ENCODE measurements at regions not wholly inside any gene's neighbourhood (a gene's known extent, or its start where the extent isn't known, plus 50 kb on each side); places are given as distances from the start of the nearest gene placed in this dataset.
"Not testable (repeated sequence)": the region's sequence is repeated elsewhere in the genome, so short reads cannot be mapped to it uniquely, and the experiment has no call there.

- DNase-seq (ENCODE audit: low read depth, low spot score) = peak; percentile 48
Observed at GRCh38 chr4:19254486-19254885, 997.2 kb upstream of the SLIT2 start.

- DNase-seq (ENCODE audit: low read depth, low spot score) = no peak
Observed at GRCh38 chr4:19248023-19248422, 1003.7 kb upstream of the SLIT2 start.

DNA sequence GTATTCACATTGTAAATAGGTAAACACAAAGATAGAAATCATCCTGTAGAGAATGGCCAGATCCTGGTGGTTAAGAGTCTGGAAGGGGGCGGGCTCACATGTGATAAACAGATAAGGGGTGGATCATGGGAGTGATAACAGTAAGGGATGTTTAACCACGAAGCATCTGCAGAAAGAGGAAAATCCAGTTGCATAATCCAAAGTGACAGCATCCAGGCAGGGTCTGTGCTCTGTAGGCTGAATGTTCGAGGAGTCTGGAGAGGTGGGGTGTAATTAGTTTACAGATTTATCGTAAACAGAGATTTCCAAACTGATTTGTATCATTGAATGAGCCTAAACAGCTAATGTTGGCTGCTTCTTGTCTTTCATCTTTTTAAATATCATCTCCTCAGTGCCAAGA lies 1009.8 kb upstream of the SLIT2 start:
- DNase-seq (ENCODE audit: low read depth, low spot score) = no peak

- peak; percentile 42 for DNase-seq (ENCODE audit: low read depth, low spot score)
Observed at GRCh38 chr4:19239565-19239964, 1012.1 kb upstream of the SLIT2 start.

DNA sequence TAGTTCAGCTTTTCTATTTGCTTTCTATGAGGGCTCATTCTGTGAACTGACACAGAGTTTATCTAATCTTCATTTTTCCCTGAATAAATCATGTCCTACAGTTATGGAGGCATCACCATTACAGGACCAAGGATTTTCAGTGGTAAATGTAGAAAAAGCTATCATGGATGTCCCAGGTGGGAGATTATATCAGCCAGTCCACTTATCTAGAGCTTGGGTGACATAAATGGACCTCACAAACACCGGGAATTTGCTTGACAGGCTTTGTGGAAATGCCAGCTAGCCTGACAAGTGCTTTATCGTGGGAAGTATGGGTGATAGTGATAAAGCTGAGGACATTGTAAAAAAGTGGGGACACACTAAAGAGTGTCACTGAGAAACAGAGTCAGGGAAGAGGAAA lies 1015.2 kb upstream of the SLIT2 start:
- no peak for DNase-seq (ENCODE audit: low read depth, low spot score)

GRCh38 chr4:19230906-19231545 lies 1020.7 kb upstream of the SLIT2 start:
- no peak for DNase-seq (ENCODE audit: low read depth, low spot score)

GRCh38 chr4:19227701-19228100 lies 1024.0 kb upstream of the SLIT2 start:
- no peak for DNase-seq (ENCODE audit: low read depth, low spot score)

GRCh38 chr4:19224820-19225219 lies 1026.9 kb upstream of the SLIT2 start:
- peak; percentile 23 for DNase-seq (ENCODE audit: low read depth, low spot score)

DNA sequence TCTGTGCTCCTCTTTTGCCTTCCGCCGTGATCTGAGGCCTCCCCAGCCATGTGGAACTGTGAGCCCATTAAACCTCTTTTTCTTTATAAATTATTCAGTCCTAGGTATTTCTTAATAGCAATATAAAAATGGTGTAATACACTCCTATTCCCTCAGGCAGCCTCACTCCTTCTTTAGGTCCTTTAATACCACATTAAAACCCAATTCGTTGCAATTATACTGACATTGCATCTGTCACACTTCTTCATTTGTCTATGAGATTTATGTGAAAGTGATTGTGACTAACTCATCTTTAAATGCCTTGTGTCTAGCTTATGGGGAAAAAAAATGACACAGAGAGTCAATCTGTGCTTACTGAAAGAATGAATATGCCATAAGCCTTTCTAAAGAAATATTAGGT lies 1035.2 kb upstream of the SLIT2 start:
- DNase-seq (ENCODE audit: low read depth, low spot score) = no peak

DNA sequence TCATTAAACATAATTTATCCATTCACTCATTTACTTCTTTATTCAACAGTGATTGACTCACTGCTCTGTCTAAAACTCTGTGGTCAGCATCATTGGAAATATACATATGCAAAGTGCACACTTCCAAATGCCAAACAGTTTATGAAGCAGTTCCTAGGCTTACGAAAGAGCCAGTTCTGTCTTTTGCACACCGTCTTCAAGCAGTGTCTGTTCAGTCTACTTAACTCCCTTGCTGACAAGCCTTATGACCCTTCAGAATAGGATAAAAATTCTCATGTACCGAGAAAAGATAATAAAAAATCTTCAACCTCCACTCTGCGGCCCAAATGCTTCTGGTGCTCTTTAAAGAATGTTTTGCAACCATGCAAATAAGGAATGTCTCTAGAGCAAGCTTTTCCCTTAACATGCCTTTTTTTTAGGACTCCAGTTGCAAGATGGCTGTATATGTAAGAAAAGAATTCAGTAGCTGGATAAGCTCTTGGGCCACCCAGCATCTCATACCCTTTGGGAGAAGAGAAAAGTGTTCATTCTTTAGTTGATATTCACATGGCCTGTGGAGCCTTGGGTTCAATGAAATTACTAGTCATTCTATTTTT lies 1037.0 kb upstream of the SLIT2 start:
- DNase-seq (ENCODE audit: low read depth, low spot score) = peak; percentile 7

GRCh38 chr4:19213388-19213787 lies 1038.3 kb upstream of the SLIT2 start:
- peak; percentile 60 for DNase-seq (ENCODE audit: low read depth, low spot score)

DNA sequence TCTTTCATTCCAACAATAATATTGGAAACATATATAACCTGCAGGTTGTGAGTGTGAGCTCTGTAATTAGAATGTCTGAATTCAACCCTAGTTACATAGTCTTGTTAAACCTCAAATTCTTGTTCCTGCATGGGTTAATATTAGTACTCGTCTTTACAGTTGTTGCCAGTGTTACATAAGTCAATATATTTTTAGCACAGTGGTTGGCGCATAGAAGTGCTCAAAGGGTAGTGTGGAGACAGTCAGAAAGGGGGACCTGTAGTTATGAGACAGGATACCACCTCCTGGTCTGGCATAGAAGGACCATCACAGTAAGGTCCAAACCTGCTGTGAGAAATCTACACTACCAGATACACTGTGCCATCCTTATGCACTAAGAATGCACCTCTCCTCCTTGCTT lies 1045.9 kb upstream of the SLIT2 start:
- DNase-seq (ENCODE audit: low read depth, low spot score) = no peak

- not testable (repeated sequence) for DNase-seq (ENCODE audit: low read depth, low spot score)
Observed at GRCh38 chr4:19197838-19198237, 1053.9 kb upstream of the SLIT2 start.

DNA sequence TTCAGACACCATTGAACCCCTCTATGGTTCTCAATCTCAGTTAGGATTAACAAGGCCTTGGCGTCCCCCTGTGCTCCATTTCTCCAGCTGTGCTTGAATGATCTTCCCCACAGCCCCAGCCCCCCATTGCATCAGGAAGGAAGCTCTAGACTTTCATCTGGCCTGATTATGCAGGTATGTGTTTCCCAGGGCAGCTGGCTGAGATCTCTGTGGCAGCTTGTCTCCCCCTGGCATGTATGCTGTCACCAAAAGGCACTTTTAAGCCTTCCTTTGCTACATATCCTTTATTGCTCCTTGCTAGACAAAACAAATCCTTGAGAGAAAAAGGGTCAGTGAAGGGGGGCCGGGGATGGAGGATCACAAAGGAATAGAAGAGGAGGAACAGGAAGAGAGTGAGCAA lies 1056.0 kb upstream of the SLIT2 start:
- peak; percentile 20 for DNase-seq (ENCODE audit: low read depth, low spot score)

DNA sequence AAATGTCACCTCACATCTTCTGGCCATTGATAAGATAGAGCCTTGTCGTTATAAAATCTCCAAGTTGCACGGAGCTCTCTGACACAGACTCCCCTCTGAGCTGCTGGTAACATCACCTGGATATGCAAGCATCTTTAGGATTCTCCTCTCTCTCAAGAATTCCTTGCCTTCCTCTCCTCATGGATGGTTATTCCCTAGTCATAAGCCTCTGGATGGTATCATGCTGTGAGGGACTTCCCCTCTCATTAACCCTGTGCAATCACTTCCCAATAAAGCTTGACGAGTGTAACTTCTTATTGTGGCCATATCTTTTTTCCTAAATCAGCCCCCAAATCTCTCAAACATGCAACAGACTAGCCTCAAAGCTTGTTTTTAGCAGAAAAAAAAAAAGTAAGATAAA lies 1057.0 kb upstream of the SLIT2 start:
- DNase-seq (ENCODE audit: low read depth, low spot score) = no peak

DNA sequence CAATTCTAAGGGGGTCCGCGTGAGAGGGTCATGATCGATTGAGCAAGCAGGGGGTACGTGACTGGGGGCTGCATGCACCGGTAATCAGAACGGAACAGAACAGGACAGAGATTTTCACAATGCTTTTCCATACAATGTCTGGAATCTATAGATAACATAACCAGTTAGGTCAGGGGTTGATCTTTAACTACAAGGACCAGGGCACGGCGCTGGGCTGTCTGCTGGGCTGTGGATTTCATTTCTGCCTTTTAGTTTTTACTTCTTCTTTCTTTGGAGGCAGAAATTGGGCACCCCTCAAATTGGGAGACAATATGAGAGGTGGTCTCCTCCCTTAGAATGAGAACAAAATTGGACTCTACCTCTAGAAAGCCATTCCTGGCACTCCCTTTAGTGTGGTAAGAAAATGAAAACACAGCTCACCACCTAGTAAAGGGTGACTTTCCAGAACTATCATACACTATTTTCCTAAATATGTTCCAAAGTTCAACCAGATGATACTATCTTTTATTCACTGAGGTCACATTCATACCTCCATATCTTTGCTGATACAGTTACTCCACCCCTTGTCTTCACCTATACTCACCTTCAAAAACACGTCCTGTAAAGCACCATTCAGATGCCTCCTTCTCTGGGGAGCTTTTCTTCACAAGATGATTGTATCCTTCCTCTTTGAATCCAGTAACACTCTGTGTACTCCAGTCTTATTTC lies 1058.3 kb upstream of the SLIT2 start:
- no peak for DNase-seq (ENCODE audit: low read depth, low spot score)

- no peak for DNase-seq (ENCODE audit: low read depth, low spot score)
Observed at GRCh38 chr4:19191979-19192650, 1059.6 kb upstream of the SLIT2 start.

DNA sequence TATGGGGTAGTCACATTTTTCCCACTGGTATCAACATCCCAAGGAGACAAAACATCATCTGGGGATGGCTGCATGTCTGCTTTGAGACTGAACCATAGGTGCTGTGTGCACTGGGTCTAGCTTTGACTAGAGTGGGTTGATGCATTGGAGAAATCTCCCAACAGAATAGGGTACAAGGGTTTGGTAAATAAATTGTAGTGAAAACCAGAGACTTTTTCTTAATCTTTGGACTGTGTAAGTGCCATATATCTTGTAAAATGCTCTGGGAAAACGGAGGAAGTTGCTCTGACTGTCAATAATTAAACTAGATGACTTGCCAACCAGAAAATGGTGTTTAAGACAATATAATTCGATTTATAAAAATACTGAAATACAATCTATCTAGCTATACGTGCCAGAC lies 1064.0 kb upstream of the SLIT2 start:
- no peak for DNase-seq (ENCODE audit: low read depth, low spot score)

- DNase-seq (ENCODE audit: low read depth, low spot score) = peak; percentile 33
Observed at GRCh38 chr4:19187096-19187495, 1064.6 kb upstream of the SLIT2 start.

DNA sequence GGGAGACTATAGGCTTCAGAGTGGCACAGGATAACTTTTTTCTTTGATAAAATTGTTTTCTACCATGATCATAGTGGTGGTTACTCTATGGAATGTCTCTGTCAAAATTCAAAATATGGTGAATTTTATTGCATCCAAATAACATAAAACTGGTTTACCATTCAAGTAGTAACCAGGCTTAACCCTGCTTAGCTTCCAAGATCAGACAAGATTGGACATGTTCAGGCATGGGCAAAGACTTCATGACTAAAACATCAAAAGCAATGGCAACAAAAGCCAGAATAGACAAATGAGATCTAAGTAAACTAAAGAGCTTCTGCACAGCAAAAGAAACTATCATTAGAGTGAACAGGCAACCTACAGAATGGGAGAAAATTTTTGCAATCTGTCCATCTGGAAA lies 1070.1 kb upstream of the SLIT2 start:
- not testable (repeated sequence) for DNase-seq (ENCODE audit: low read depth, low spot score)

GRCh38 chr4:19178835-19179234 lies 1072.9 kb upstream of the SLIT2 start:
- peak; percentile 63 for DNase-seq (ENCODE audit: low read depth, low spot score)

DNA sequence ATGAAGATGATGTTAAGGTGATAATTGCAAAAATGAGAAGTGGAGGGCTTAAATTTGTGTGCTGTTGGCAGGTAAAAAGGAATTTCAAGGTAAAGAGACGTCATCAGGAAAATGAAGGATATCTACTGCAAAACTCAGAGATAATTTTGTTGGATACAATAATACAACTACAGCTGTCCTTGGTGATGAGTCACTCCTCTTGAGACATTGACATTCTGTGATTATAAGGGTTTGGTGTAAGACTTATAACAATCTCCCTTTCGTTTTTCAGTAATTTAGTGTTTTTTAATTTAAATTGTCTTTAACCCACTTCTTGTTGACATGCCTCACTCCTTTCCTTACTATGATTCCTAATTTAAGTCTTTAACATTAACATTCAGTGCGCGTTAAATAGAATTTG lies 1074.1 kb upstream of the SLIT2 start:
- no peak for DNase-seq (ENCODE audit: low read depth, low spot score)

DNA sequence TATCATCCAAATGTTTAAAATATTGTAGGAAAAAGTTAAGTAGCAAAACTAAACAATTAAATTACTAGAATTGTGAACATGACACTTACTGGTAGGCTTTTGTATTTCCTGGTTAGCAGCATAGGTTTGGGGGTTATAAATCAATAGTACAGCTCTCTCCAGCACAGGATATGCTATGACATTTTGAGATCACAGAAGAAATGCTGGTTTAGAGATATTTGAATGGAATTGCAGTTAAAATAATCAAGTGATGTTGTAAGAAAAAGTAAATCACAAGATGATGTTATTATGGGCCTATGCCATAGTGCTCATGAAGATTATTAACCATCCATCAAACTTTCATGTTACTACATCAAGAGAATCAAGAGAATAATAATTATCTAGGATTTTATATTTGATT lies 1079.9 kb upstream of the SLIT2 start:
- no peak for DNase-seq (ENCODE audit: low read depth, low spot score)

All from astrocyte of the hippocampus (primary cell).